HEK293T (cell line): ENCODE measurements at regions not wholly inside any gene's neighbourhood (a gene's known extent, or its start where the extent isn't known, plus 50 kb on each side); places are given as distances from the start of the nearest gene placed in this dataset.

Experiments
- CTCF ChIA-PET: fragments of 350-600 bp; formaldehyde crosslinking; extraction: SDS; loops from one replicate; lab custom pipeline; 2021; ENCODE audit warnings: antibody characterized with exemption, inconsistent platforms; lab: Yijun Ruan, JAX
- POLR2A ChIA-PET: fragments of 350-600 bp; formaldehyde crosslinking; extraction: SDS; loops from one replicate; lab custom pipeline; 2020; ENCODE audit warnings: antibody characterized with exemption, inconsistent platforms; lab: Yijun Ruan, JAX
- DNase-seq: peaks from one replicate; pipeline ENCODE4 v3.0.0; 2012; ENCODE audit warnings: mixed read lengths; ENCODE audit errors: extremely low spot score
- ARNT ChIP-seq: fragments of 450-650 bp; IDR thresholded peaks from 2 replicates; pipeline ENCODE4 v1.6.1; 2017; ENCODE audit warnings: mild to moderate bottlenecking
- BHLHE40 ChIP-seq: fragments of 450-650 bp; IDR thresholded peaks from 2 replicates; pipeline ENCODE4 v1.6.1; 2016; ENCODE audit warnings: mild to moderate bottlenecking, moderate library complexity, borderline replicate concordance
- CTBP1 ChIP-seq: fragments of 450-650 bp; IDR thresholded peaks from 2 replicates; pipeline ENCODE4 v1.6.1; 2016; ENCODE audit warnings: borderline replicate concordance
- ELF4 ChIP-seq: fragments of 450-650 bp; IDR thresholded peaks from 2 replicates; pipeline ENCODE4 v1.6.1; 2017; ENCODE audit warnings: antibody characterized with exemption
- FOXA1 ChIP-seq: fragments of 450-650 bp; IDR thresholded peaks from 2 replicates; pipeline ENCODE4 v1.6.1; 2016; ENCODE audit warnings: mild to moderate bottlenecking
- FOXK2 ChIP-seq: fragments of 450-650 bp; IDR thresholded peaks from 2 replicates; pipeline ENCODE4 v1.6.1; 2016; ENCODE audit warnings: mild to moderate bottlenecking
- FOXM1 ChIP-seq: fragments of 450-650 bp; IDR thresholded peaks from 2 replicates; pipeline ENCODE4 v1.6.1; 2017; ENCODE audit warnings: mild to moderate bottlenecking, borderline replicate concordance
- HDGF ChIP-seq: fragments of 450-650 bp; IDR thresholded peaks from 2 replicates; pipeline ENCODE4 v1.6.1; 2017; ENCODE audit warnings: antibody characterized with exemption, borderline replicate concordance
- L3MBTL2 ChIP-seq: fragments of 450-650 bp; conservative IDR thresholded peaks from 2 replicates; pipeline ENCODE4 v1.6.1; 2016; ENCODE audit warnings: mild to moderate bottlenecking
- LEF1 ChIP-seq: fragments of 450-650 bp; IDR thresholded peaks from 2 replicates; pipeline ENCODE4 v1.6.1; 2017; ENCODE audit warnings: mild to moderate bottlenecking, borderline replicate concordance
- NFRKB ChIP-seq: fragments of 450-650 bp; IDR thresholded peaks from 2 replicates; pipeline ENCODE4 v1.6.1; 2016; ENCODE audit warnings: mild to moderate bottlenecking, moderate library complexity
- SP1 ChIP-seq: fragments of 450-650 bp; IDR thresholded peaks from 2 replicates; pipeline ENCODE4 v1.6.1; 2017
- SUZ12 ChIP-seq: fragments of 450-650 bp; IDR thresholded peaks from 2 replicates; pipeline ENCODE4 v1.6.1; 2016; ENCODE audit warnings: mild to moderate bottlenecking
- TARDBP ChIP-seq: fragments of 450-650 bp; IDR thresholded peaks from 2 replicates; pipeline ENCODE4 v1.6.1; 2016
- ZNF384 ChIP-seq: fragments of 450-650 bp; IDR thresholded peaks from 2 replicates; pipeline ENCODE4 v1.6.1; 2016
- TF ChIP-seq, protein P1 (sequence below): fragments of 450-650 bp; IDR thresholded peaks from 2 replicates; pipeline ENCODE4 v1.6.1; 2016

DNA sequence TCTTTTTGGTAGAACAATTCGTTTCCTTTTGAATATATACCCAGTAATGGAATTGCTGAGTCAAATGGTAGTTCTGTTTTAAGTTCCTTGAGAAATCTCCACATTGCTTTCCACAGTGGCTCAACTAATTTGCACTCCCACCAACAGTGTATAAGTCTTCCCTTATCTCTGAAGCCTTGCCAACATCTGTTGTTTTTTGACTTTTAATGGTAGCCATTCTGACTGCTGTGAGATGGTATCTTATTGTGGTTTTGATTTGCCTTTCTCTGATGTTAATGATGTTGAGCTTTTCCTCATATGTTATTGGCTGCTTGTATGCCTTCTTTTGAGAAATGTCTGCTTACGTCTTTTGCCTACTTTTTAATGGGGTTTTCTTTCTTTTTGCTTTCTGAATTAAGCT is 270.6 kb upstream of the MEIS2 start:
- POLR2A ChIA-PET = no interaction called here
- CTCF ChIA-PET = no interaction called here
- no peak for DNase-seq
- no peak for TF ChIP-seq ZNF384
- no peak for TF ChIP-seq FOXM1
- no peak for TF ChIP-seq TARDBP
- no peak for TF ChIP-seq NFRKB
- TF ChIP-seq FOXA1 = no peak
- TF ChIP-seq CTBP1 = no peak

DNA sequence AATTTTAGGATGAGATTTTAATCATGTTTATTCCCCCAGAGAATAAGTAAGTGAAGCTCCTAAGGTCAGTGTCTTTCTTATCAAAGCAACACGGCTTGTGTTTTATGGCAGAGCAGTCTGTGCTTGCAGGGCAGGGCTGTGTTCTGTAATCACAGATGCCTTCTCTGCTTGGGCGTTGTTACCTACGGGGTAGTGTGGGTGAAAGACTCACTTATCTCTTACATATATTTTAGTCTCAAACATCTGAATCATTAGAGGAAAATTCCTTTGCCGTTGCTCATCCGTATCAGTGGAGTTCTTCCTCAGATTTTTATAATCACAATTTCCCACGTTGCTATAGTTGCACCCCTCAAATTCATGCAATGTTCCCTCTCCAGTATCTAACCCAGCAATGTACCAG is 271.7 kb upstream of the MEIS2 start:
- DNase-seq = no peak
- POLR2A ChIA-PET = no interaction called here
- TF ChIP-seq HDGF (no peak), ELF4 (no peak), FOXM1 (no peak), NFRKB (no peak), SUZ12 (no peak), BHLHE40 (no peak), ARNT (no peak), FOXA1 (no peak), FOXK2 (no peak), LEF1 (no peak), TARDBP (no peak), SP1 (no peak), ZNF384 (no peak), CTBP1 (no peak), L3MBTL2 (no peak)
- TF ChIP-seq, protein P1, sequence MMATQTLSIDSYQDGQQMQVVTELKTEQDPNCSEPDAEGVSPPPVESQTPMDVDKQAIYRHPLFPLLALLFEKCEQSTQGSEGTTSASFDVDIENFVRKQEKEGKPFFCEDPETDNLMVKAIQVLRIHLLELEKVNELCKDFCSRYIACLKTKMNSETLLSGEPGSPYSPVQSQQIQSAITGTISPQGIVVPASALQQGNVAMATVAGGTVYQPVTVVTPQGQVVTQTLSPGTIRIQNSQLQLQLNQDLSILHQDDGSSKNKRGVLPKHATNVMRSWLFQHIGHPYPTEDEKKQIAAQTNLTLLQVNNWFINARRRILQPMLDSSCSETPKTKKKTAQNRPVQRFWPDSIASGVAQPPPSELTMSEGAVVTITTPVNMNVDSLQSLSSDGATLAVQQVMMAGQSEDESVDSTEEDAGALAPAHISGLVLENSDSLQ = no peak
- CTCF ChIA-PET = no interaction called here

DNA sequence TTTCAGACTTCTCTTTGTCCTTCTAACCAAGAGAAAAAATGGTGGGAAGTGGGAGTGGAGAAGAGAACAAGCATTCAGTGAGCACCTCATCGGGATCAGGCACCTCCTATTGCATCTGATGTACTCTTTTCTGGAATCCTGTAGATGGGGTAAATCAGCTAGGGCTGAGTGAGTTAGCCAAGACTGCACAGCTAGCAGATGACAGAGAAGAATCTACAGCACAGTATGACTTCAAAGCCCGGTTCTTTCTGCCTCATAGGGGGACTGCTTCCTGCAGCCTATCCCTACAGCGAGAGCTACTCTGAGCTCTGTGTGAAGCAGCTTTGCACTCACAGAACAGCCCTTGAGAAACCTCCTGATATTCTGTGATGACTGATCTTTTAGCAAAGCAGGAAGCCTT is 275.2 kb upstream of the MEIS2 start:
- CTCF ChIA-PET = no interaction called here
- TF ChIP-seq FOXK2 (no peak), TARDBP (no peak), L3MBTL2 (no peak), FOXM1 (no peak), FOXA1 (no peak), SUZ12 (no peak), ELF4 (no peak), ARNT (no peak), HDGF (no peak), ZNF384 (no peak), SP1 (no peak), LEF1 (no peak), NFRKB (no peak), CTBP1 (no peak), BHLHE40 (no peak)
- TF ChIP-seq, protein P1 = no peak
- POLR2A ChIA-PET = no interaction called here
- no peak for DNase-seq

GRCh38 chr15:37377428-37377827 is 277.1 kb upstream of the MEIS2 start:
- POLR2A ChIA-PET = no interaction called here
- TF ChIP-seq BHLHE40 = no peak
- TF ChIP-seq ELF4 = no peak
- TF ChIP-seq, protein P1 = no peak
- TF ChIP-seq L3MBTL2 = no peak
- no peak for TF ChIP-seq LEF1
- DNase-seq = no peak
- CTCF ChIA-PET = no interaction called here

DNA sequence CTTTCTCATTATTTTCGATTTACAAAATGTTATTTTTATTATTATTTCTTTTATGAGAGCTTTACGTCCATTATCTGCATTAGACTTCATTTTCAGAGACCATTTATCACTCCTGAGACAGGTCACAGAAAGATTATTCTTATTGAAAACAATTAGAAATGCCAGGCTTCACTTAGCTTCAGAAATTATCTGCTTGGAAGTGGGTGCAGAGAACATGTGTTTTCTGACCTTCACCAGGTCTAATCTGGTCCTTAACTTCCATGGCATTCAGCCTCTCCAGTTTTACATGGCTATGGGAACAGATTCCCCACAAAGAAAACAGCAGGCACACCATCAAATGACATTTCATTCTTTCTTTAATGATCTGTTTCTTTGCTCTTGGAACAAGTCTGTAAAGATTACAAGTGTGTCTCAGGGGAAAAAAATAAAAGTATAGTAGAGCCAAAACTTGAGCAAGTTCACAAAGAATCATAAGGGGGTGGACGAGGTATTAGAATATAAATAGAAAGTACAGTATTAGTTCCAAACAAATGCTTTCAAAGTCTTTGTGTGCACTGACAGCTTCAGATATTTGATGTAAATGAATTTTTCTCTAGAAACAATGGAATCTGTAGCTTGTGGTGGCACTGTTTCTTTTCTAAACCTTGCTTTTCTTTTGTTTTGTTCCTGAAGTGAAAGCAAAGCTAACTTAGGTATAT is 294.2 kb upstream of the MEIS2 start:
- no peak for DNase-seq
- POLR2A ChIA-PET = no interaction called here
- CTCF ChIA-PET = no interaction called here
- TF ChIP-seq ELF4 = no peak
- TF ChIP-seq FOXA1 = no peak
- no peak for TF ChIP-seq TARDBP
- no peak for TF ChIP-seq SUZ12
- TF ChIP-seq, protein P1 = no peak
- no peak for TF ChIP-seq LEF1
- TF ChIP-seq HDGF = no peak
- TF ChIP-seq L3MBTL2 = no peak
- TF ChIP-seq CTBP1 = no peak

GRCh38 chr15:37395100-37395468 is 294.7 kb upstream of the MEIS2 start:
- ChIA-PET CTCF (no interaction called here), POLR2A (no interaction called here)
- DNase-seq = no peak

More at GRCh38 chr15:37395100-37395468, 294.7 kb upstream of the MEIS2 start:
- TF ChIP-seq NFRKB = no peak
- no peak for TF ChIP-seq CTBP1
- TF ChIP-seq SP1 = no peak
- TF ChIP-seq SUZ12 = no peak
- no peak for TF ChIP-seq BHLHE40
- TF ChIP-seq ARNT = no peak
- no peak for TF ChIP-seq TARDBP
- TF ChIP-seq LEF1 = no peak
- no peak for TF ChIP-seq FOXM1
- TF ChIP-seq FOXK2 = no peak
- TF ChIP-seq HDGF = no peak
- TF ChIP-seq L3MBTL2 = no peak
